Esophagus squamous epithelium (tissue), 4 donors: ENCODE measurements at regions not wholly inside any gene's neighbourhood (a gene's known extent, or its start where the extent isn't known, plus 50 kb on each side); places are given as distances from the start of the nearest gene placed in this dataset.

ENCODE experiments used
- CTCF ChIP-seq, 6 experiments: fragments of 450-650 bp in 4 of 6; fragments of 200-600 bp in 2 of 6; sonication (generic) in 2 of 6; IDR thresholded peaks; one replicate each; pipeline ENCODE4 v1.5.1; 2016 to 2019; ENCODE audit warnings: antibody characterized with exemption in 6 of 6, mild to moderate bottlenecking in 4 of 6, moderate library complexity in 4 of 6
- POLR2A ChIP-seq, 4 donors: fragments of 450-650 bp; IDR thresholded peaks; one replicate each; pipeline ENCODE4 v1.6.1; 2017; ENCODE audit warnings: antibody characterized with exemption in 4 of 4, mild to moderate bottlenecking in 4 of 4, moderate library complexity in 3 of 4

- TF ChIP-seq CTCF (IDR thresholded peaks at IDR 0.05), result no peak
- TF ChIP-seq POLR2A (IDR thresholded peaks at IDR 0.05), result no peak
These were observed 194.3 kb upstream of the SMIM21 start for GRCh38 chr18:75621818-75622217.
